ENCODE measurements at regions not wholly inside any gene's neighbourhood (a gene's known extent, or its start where the extent isn't known, plus 50 kb on each side); places are given as distances from the start of the nearest gene placed in this dataset.
A peak's percentile ranks its signal among the peaks of the same experiment; 100 is the strongest.
"Not testable (repeated sequence)": the region's sequence is repeated elsewhere in the genome, so short reads cannot be mapped to it uniquely, and the experiment has no call there.

DNA sequence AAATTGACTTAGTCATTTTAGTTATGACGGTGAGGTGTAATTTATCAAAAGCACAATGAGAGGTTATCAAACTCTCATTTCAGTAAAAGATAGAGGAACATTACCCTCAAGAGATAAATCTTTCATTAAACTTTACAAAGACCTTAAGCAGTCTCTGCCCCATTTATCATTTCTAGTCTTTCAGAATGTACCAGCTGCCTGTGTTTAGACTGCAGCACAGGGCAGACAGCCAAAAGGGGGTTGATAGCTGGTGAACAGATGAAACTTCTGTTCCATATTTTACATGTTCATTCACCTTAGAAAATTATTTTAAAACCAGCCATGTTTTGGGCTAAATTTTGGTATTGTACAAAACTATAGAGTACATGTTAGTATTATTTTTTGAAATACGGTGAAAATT, 514.6 kb upstream of the CNTN3 start:
- no peak for DNase-seq

- DNase-seq, result no peak
Observed at GRCh38 chr3:75136100-75136897, 521.8 kb upstream of the CNTN3 start.

DNA sequence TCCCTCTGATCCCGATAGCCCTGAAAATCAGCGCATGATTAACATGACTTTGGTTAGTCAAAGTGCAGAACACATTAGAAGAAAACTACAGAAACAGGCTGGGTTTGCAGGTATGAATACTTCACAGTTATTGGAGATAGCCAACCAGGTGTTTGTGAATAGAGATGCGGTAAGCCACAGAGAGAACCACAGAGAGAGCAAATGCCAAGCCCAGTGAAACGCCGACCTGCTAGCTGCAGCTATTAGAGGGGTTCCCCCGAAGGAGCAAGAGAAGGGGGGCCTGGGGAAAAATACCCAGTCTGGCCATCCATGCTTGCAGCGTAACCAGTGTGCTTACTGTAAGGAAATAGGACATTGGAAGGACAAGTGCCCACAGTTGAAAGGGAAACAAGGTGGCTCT, 523.9 kb upstream of the CNTN3 start:
- DNase-seq, result no peak

DNA sequence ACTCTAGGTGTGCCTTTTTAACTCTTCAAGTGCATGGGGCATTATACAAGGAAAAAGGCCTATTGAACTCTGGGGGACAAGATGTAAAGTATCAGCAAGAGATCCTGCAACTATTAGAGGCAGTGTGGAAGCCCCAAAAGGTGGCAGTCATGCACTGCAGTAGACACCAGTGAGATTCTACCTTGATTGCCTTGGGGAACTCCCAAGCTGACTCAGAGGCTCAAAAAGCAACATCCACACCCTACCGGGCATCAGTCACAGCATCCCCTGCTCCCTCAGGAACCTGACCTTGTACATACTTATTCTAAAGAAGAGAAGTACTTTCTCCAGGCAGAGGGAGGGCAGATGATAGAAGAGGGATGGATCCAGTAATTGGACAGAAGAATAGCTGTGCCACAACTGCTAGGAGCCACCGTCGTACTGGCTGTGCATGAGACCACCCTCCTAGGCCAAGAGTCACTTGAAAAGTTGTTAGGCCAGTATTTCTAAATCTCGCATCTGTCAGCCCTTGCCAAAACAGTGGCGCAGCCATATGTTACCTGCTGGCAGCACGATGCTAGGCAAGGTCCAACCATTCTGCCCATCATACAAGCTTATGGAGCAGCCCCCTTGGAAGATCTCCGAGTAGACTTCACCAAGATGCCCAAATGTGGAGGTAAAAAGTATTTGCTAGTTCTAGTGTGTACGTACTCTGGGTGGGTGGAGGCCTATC, 523.1 kb upstream of the FRG2C start:
- no peak for DNase-seq

DNA sequence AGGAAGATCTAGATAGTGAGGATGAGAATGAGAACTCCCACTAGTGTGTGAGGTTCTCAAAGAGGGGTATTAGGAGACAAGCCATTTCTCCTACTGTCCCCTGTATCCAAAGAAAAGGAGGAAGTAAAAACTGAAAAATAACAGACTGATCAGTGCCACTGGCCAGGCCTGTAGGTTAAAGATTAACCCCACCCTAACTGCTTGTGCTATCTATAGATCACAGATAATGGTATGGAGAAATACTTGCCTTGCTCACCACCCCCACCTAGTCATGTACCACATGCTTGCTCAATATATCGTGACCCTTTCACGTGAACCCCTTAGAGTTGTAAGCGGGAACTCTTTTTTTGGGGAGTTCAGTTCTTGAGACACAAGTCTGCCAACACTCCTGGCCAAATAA, 519.7 kb upstream of the FRG2C start:
- DNase-seq, result no peak

DNA sequence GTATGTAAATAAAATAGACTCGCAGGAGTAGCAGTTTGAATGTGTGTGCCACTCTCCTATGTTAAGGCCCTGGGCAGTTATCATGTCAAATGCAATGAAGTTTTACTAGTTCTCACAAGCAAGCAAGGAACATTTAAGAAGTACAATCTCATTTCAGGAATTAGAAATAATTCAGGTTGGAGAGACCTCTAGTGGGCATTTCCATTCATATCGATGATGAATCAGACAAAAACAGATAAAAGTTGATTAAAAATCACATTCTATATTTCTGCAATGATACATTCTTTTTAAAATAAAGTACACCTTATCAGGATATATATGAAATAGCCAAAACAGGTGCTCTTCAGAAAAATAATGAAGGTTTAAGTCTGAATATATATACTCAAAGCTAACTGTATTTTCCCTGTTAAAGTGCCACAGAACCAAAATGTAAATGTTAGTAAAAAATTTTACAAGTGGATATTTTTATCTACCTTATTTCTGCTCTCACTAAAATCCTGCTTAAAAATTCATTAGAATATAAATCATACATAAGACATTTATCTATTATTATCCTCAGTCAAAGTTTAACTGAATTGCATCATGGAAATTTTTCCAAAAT, 492.4 kb upstream of the FRG2C start:
- peak in 1 of 2 donors; percentile 11 for DNase-seq

GRCh38 chr3:75176937-75177336, 487.2 kb upstream of the FRG2C start:
- DNase-seq, result no peak

DNA sequence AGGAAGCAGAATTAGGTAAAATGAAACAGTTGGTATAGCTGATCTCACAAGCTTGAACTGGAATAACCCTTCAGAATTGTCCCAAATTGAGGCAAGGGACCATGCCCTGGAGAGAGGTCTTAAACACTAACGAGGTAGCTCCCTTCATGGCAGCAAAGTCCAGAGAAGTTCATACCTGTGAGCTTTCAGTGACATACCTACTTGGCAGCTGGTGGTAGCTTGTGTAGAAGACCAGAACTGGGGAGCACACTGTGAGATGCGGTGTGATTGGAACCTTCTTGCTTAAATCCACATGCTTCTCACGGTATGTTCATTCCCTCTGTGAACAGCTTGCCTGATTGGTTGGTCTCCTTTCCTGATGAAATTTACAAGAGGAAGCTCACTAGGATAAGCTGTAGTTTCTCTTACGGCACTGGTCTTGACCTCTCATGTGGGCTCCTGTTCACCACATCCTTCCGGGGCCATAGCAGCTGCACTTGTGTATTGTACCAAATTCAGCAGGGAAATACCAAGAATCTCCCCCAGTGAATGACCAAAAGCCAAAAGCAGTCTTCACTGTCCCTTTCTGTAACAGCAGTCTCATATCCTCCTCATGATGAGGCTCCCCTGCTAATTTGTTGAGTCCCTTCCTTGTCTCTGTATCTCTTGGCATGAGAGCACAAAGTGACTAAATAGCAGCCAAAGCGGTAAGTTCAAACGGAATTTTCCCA, 483.7 kb upstream of the FRG2C start:
- no peak for DNase-seq

GRCh38 chr3:75180945-75181298, 483.2 kb upstream of the FRG2C start:
- no peak for DNase-seq

GRCh38 chr3:75188962-75189361, 475.2 kb upstream of the FRG2C start:
- DNase-seq, result no peak

GRCh38 chr3:75192146-75192616, 471.9 kb upstream of the FRG2C start:
- DNase-seq, result peak in 1 of 2 donors; percentile 1

- no peak for DNase-seq
Observed at GRCh38 chr3:75193797-75194196, 470.3 kb upstream of the FRG2C start.

DNA sequence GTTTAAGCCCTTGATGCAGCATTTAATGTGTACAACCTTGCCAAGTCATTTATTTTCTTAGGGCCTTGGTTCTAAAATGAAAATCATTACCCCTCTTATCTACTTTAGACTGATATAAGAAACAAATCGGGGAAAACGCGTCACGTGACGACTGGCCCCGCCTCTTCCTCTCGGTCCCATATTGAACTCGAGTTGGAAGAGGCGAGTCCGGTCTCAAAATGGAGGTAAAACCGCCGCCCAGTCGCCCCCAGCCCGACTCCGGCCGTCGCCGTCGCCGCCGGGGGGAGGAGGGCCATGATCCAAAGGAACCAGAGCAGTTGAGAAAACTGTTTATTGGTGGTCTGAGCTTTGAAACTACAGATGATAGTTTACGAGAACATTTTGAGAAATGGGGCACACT, 449.8 kb upstream of the FRG2C start:
- not testable (repeated sequence) for DNase-seq

- DNase-seq, result no peak
Observed at GRCh38 chr3:75218577-75218976, 445.6 kb upstream of the FRG2C start.

GRCh38 chr3:75220932-75221331, 443.2 kb upstream of the FRG2C start:
- no peak for DNase-seq

DNA sequence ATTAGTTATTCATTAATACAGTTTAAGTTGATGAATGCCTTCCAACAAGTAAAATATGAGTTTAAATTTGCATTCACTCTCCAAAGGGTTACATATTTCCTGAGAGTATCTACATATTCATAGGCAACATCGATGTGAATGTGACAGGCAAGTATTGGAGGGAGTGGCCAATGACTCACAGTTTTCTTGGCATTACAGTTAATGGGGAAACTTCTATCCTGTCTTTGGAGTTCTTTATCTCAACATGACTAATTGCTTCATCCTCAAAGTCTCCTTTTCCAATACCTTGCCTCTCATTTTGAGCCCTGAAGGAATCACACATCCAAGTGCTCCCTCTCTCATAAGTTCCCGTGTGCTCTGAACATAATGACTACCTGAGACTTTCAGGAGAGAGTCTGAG, 439.7 kb upstream of the FRG2C start:
- no peak for DNase-seq

DNA sequence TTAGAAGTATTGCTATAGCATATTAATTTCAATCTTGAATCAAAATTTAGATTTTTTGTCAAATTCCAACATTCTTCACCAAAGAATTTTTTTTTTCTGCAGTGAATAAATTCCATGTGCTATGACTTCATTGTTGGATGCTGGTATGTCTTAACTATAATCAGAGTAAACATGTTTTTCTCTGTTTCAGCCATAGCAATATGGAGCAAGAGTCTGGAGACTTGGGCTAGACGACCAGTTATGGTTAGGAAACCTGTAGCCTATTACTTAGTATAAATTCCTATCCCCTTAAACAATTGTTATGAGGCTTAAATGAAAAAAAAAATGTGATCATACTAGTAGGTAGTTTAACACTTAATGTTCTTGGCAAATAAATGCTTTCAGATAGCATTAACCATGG, 431.9 kb upstream of the FRG2C start:
- DNase-seq, result no peak

DNA sequence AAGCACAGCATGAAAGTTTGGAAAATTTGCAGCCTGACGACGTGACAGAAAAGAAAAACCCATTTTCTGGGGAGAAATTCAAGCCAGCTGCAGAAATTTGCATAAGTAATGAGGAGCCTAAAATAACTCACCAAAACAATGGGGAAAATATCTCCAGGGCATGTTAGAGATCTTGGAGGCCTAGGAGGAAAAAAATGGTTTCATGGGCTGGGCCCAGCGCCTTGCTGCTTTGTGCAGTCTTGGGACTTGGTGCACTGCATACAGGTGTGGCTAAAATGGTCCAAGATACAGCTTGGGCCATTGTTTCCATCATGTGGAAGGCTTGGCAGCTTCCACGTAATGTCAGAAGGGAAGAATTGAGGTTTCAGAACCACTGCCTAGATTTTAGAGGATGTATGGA, 428.5 kb upstream of the FRG2C start:
- no peak for DNase-seq

DNA sequence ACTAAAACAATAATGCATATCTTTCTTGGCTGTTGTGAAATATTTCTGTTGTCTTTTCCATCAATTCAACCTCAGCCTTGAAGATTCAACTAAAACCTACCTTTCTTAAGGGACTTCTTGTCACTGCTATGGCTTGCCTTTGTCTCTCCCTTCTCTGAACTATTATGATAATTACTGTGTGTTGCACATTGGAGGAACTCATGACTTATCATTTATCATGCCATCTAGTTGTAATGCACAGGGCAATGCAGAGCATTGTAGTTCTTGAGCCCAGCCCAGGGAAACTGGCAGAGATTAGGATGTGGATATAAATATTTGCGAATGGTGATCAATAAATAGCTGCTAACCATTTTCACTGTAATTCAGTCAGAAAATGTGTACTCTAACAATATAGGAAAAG, 427.1 kb upstream of the FRG2C start:
- DNase-seq, result no peak

GRCh38 chr3:75237477-75237876, 426.7 kb upstream of the FRG2C start:
- no peak for DNase-seq

DNA sequence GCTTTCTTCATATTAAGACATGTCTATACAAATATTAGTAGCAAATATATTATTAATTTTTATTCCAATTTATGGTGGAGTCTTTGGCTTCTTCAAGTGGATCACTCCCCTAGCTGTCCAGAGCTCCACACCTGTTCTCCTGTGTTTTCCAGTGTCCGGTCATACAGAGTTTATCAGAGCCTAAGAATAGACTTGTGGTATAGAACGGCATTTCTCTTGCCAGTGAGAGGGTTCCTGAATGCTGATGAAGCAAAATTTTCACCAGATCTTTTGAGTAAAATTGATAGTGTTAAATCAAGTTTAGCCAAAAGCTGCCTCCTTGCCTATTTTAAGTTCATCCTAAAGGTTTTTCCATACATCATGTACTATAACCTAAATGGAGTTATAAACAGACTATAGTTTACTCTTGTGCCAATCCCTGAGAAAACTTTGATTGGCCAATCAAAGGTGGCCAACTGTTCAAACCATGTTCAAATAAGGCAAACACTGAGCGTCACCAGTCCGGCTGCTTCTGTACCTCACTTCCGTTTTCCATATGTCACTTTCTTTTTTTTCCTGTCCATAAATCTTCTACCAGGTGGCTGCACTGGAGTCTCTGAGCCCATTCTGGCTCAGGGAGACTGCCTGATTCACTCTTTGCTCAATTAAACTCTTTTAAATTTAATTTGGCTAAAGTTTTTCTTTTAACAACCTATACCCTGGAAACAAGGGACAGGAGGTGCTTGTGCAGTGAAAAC, 422.7 kb upstream of the FRG2C start:
- not testable (repeated sequence) for DNase-seq

GRCh38 chr3:75242012-75242735, 422.0 kb upstream of the FRG2C start:
- DNase-seq, result no peak

Data from hippocampal formation (tissue), 2 donors.